Astrocyte (in vitro differentiated cells and primary cell): ENCODE measurements at regions not wholly inside any gene's neighbourhood (a gene's known extent, or its start where the extent isn't known, plus 50 kb on each side); places are given as distances from the start of the nearest gene placed in this dataset.

Experiments used
- CTCF ChIP-seq: IDR thresholded peaks from 2 replicates; pipeline ENCODE4 v1.5.1; 2011; ENCODE audit warnings: low read depth, mild to moderate bottlenecking, inconsistent platforms, low read length, moderate library complexity; ENCODE audit not compliant: insufficient read depth
- EZH2 ChIP-seq: IDR thresholded peaks from 2 replicates; pipeline ENCODE4 v1.6.1; 2012; ENCODE audit warnings: mild to moderate bottlenecking, low read length, inconsistent platforms; ENCODE audit not compliant: insufficient read depth

- TF ChIP-seq CTCF (no peak), EZH2 (no peak)
Measured at GRCh38 chr4:58809366-58809765, 1699.2 kb upstream of the IGFBP7 start.
